MV-4-11 (cell line): ENCODE measurements at regions not wholly inside any gene's neighbourhood (a gene's known extent, or its start where the extent isn't known, plus 50 kb on each side); places are given as distances from the start of the nearest gene placed in this dataset.
"Not testable (repeated sequence)": the region's sequence is repeated elsewhere in the genome, so short reads cannot be mapped to it uniquely, and the experiment has no call there.

ENCODE experiments used
- DNase-seq: peaks from one replicate; lab custom pipeline; 2025; lab: John Stamatoyannopoulos, UW

DNA sequence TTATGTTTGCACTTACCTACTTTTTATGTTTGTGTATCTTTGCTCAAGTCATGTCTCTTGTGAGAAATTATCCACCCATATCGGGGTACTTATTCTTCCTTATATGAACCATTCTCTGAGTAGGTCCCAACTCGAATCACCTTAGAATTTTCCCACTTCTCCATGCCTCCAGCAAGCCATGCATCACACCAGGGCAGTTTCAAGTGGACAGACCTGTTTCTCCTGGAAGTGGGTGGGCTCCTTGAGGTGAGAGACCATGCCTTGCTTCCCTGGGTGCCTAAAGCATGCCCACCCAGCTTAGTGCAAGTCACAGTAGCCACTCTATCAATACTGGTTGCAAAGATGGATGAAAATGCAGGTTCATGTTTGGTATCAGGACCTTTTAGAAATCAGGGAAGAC lies 187.2 kb downstream of the KIT start:
- DNase-seq: no peak

DNA sequence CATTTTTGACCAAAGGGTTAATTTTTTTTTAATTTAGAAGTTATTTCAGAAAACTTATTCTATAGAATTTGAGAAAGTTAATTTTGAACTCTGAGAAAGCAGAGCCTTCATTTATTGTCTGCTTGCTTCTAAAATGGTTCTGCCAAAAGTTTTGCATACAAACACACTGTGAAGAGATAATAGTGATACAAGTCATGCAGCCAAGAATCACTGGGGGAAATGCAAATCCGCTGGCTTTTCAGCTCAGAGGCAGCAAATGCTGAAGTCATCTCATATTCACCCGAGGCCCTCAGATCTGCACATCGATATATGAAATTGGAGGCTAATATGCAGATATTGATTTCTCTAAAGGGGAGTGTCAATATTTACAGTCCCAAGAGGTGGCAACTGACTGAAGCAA lies 186.2 kb downstream of the KIT start:
- no peak for DNase-seq

- DNase-seq: no peak
Measured at GRCh38 chr4:54843106-54843505, 185.3 kb downstream of the KIT start.

GRCh38 chr4:54842656-54843055 lies 184.9 kb downstream of the KIT start:
- no peak for DNase-seq

- DNase-seq: peak; percentile 2
Measured at GRCh38 chr4:54842226-54842625, 184.5 kb downstream of the KIT start.

- peak; percentile 62 for DNase-seq
Measured at GRCh38 chr4:54840992-54841768, 183.4 kb downstream of the KIT start.

- DNase-seq: peak; percentile 4
Measured at GRCh38 chr4:54840430-54840829, 182.7 kb downstream of the KIT start.

GRCh38 chr4:54838301-54838700 lies 180.5 kb downstream of the KIT start:
- DNase-seq: no peak

DNA sequence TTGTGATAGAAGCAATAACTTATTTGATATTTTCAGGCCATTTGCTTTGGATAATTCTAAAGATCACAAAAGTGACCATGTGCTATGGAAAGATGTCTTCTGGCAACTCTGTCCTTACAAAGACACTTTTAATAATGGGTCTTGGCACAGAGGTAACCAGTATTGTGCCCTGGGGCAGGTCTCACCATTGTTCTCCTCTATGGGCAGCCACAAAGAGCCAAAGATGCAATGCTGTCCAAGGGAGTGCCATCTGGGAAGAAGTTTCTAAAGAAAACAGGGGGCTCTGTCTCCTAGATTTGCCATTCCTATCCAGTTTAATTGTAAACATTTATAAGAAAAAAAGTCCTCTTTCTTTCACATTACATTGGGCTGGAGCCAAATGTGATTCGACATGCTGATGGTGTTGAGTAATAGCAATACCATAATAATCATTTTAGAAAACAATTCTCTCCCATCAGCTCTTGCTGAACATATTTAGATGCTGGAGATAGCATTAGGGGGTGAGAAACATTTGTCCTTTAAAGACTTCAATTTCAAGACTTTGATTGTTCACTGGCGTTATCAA lies 179.9 kb downstream of the KIT start:
- no peak for DNase-seq

GRCh38 chr4:54828361-54828760 lies 170.6 kb downstream of the KIT start:
- not testable (repeated sequence) for DNase-seq

DNA sequence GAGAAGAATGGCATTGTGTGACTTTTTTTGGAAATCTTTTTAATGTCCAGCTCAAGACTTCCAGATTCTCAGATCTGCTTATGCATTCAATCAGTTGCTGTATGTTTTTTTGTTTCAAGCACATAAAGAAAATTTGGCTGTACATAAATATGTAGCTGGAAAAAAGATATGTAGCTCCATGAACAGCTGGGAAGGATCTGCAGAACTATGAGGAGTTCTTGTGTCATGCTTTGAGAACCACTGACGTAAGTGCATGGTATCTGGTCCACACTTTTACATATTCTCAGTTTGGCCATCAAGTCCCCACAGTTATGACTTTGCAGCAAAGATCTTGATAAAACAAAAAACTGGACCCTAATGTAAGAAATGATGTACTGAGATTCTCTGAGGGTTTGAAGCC lies 165.9 kb downstream of the KIT start:
- DNase-seq: no peak

DNA sequence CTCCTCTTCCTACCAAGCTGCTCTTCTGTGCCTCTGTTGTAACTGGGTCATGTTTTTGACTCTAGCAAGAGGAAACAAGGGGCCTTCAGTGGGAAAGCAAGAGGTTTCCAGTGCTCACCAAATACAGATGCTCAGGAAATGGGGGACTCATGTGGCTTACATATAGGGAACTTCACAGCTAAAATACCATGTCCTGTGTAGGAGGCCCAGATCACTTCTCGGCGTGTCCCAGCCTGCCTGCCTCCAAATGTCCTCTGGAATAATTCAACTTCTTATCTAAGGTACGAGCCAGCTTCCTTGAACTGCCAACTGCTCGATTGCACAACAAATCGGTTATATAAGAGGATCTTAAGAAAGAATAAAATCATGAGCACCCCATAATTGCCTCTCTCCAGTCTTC lies 161.3 kb downstream of the KIT start:
- DNase-seq: peak; percentile 89

- DNase-seq: no peak
Measured at GRCh38 chr4:54818481-54818880, 160.7 kb downstream of the KIT start.

DNA sequence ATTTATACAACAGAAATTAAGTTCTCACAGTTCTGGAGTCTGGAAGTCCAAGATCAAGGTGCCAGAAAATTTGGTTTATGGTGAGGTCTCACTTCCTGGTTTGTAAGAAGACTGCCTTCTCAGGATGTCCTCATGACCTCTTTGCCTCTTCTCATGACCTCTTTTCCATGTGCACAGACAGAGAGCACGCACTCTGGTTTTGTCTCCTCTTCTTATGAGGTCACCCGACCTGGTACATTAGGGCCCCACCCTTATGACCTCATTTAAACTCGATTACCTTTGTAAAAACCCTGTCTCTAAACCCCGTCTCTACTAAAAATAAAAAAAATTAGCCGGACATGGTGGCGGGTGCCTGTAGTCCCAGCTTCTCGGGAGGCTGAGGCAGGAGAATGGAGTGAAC lies 155.9 kb downstream of the KIT start:
- DNase-seq: peak; percentile 28

DNA sequence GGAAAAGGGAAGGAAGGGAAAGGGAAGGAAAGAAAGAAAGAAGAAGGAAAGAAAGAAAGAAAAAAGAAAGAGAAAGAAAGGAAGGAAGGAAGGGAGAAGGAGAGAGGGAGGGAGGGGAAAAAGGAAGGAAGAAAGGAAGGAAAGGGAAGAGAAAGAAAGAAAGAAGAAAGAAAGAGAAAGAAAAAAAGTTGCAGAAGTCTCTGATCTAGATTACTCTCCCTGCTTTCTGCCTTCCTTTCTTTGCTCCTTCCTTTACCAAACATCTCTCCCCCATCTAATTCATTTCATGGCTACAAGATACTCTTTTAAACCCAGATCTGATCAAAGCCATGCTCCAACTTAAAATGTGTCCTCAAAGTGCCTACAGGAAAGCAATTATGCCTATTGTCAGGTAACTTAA lies 148.6 kb downstream of the KIT start:
- DNase-seq: no peak

GRCh38 chr4:54802336-54802735 lies 144.6 kb downstream of the KIT start:
- DNase-seq: no peak

DNA sequence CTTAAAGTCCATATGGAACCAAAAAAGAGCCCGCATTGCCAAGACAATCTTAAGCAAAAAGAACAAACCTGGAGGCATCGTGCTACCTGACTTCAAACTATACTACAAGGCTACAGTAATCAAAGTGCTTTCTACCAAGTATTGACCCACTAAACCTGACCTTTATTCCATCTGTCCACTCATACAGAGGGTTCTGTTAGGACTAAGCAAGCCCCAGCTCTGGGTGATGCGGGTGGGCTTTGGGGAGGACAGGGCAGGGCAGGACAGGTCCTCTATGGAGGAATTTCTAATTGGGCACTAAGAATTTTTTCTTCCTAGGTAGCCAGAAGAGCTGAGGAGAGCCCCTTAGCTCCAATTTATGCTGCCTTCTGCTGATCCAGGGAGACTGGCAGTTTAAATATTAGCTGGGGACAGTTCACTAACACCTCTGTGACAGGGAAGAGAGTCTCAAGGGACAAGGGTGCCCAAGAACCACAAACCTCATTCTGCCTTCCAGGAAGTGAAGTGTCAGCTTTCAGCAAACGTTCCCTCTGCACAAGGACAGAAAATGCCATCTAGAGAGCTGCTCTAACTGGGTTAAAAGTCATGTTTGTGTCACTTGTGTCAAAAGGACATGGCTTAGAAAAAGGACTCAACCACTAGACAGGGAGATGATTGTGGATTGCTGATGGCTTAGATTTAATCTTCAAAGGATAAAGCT lies 143.2 kb downstream of the KIT start:
- peak; percentile 91 for DNase-seq

DNA sequence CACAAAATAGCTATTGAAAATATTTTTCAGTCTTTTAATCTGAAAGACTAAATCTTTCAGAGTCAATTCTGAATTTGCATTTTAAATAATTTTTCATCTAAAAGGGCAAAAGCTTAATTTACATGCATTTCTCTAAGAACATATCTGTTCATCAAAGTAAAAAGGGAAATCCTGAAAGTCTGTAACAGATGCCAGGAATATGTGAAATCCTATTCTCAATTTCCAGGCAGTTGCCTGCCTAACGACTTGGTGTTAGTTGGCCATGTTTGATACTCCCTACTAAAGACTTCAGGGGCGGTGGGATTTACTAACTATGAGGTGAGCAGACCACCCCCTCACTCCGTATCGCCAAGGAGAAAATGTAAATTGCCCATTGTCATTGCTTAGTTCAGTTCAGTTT lies 136.8 kb downstream of the KIT start:
- DNase-seq: no peak

- DNase-seq: no peak
Measured at GRCh38 chr4:54793856-54794422, 136.2 kb downstream of the KIT start.
